HL-60 (cell line): ENCODE measurements at regions not wholly inside any gene's neighbourhood (a gene's known extent, or its start where the extent isn't known, plus 50 kb on each side); places are given as distances from the start of the nearest gene placed in this dataset.

ENCODE experiments used
- DNase-seq, 2 experiments: peaks; one replicate each; pipeline ENCODE4 v3.0.0-alpha.2; 2010 to 2020; ENCODE audit warnings: low read depth in 1 of 2, low spot score in 1 of 2
- H3K27ac ChIP-seq: fragments of 250-450 bp; sonication (Bioruptor Pico); replicated peaks from 2 replicates; pipeline ENCODE4 v1.5.1; 2020; ENCODE audit warnings: mild to moderate bottlenecking, moderate library complexity
- H3K27me3 ChIP-seq: fragments of 250-450 bp; sonication (Bioruptor Pico); 2 replicates; pipeline ENCODE4 v1.5.1; 2021; ENCODE audit warnings: mild to moderate bottlenecking, moderate library complexity; ENCODE audit not compliant: insufficient read depth, poor library complexity, severe bottlenecking
- H3K4me3 ChIP-seq: replicated peaks from 2 replicates; pipeline ENCODE4 v1.5.1; 2011; ENCODE audit warnings: mild to moderate bottlenecking, control low read depth, low read length; ENCODE audit not compliant: insufficient read depth
- CTCF ChIP-seq: IDR thresholded peaks from one replicate; pipeline ENCODE4 v1.5.1; 2011; ENCODE audit warnings: low read length, control low read depth, inconsistent platforms; ENCODE audit not compliant: insufficient read depth
- GABPA ChIP-seq: IDR thresholded peaks from 2 replicates; pipeline ENCODE4 v1.6.1; 2012; ENCODE audit warnings: low read depth
- POLR2AphosphoS5 ChIP-seq: IDR thresholded peaks from 2 replicates; pipeline ENCODE4 v1.6.1; 2012; ENCODE audit warnings: low read depth
- REST ChIP-seq: IDR thresholded peaks from 2 replicates; pipeline ENCODE4 v1.6.1; 2012; ENCODE audit warnings: low read depth; ENCODE audit not compliant: insufficient replicate concordance
- SPI1 ChIP-seq: IDR thresholded peaks from 2 replicates; pipeline ENCODE4 v1.6.1; 2012; ENCODE audit warnings: low read depth, mild to moderate bottlenecking, borderline replicate concordance

- TF ChIP-seq CTCF (no peak), POLR2AphosphoS5 (no peak), REST (no peak), SPI1 (no peak), GABPA (no peak)
- Histone ChIP-seq H3K4me3 (no peak overlapping the region), H3K27me3 (no peaks in the 10 kb centered on the region), H3K27ac (no peak overlapping the region)
- no peak for DNase-seq
Measured at GRCh38 chrX:125758819-125759218, 407.3 kb downstream of the DCAF12L2 start.

- Histone ChIP-seq H3K27me3 (no peaks in the 10 kb centered on the region), H3K27ac (no peak overlapping the region), H3K4me3 (no peak overlapping the region)
- no peak for DNase-seq
- TF ChIP-seq GABPA: no peak
- TF ChIP-seq SPI1: no peak
- no peak for TF ChIP-seq CTCF
- TF ChIP-seq POLR2AphosphoS5: no peak
- TF ChIP-seq REST: no peak
Measured at GRCh38 chrX:125762954-125763353, 403.1 kb downstream of the DCAF12L2 start.

- H3K27ac ChIP-seq: no peak overlapping the region
- DNase-seq: peak in 1 of 2 experiments; percentile 18
- no peak for TF ChIP-seq GABPA
- no peak for TF ChIP-seq SPI1
- TF ChIP-seq POLR2AphosphoS5: no peak
- TF ChIP-seq REST: no peak
- no peak for TF ChIP-seq CTCF
Measured at GRCh38 chrX:125765347-125765746, 400.7 kb downstream of the DCAF12L2 start.

More at GRCh38 chrX:125765347-125765746, 400.7 kb downstream of the DCAF12L2 start:
- no peaks in the 10 kb centered on the region for H3K27me3 ChIP-seq
- no peak overlapping the region for H3K4me3 ChIP-seq
